ENCODE measurements at regions not wholly inside any gene's neighbourhood (a gene's known extent, or its start where the extent isn't known, plus 50 kb on each side); places are given as distances from the start of the nearest gene placed in this dataset.

GRCh38 chr5:130501151-130501865 is 597.0 kb downstream of the CHSY3 start:
- TF ChIP-seq CTCF (IDR thresholded peaks at IDR 0.05), result no peak
- no peak for TF ChIP-seq HMGA2 (CRISPR knock-in tag; IDR thresholded peaks at IDR 0.05)
